Immature natural killer cell (primary cell): ENCODE measurements at regions not wholly inside any gene's neighbourhood (a gene's known extent, or its start where the extent isn't known, plus 50 kb on each side); places are given as distances from the start of the nearest gene placed in this dataset.
"Not testable (repeated sequence)": the region's sequence is repeated elsewhere in the genome, so short reads cannot be mapped to it uniquely, and the experiment has no call there.

Source experiments
- DNase-seq, 3 donors: peaks; one replicate each; pipeline ENCODE4 v3.0.0; 2022; ENCODE audit warnings: mixed read lengths in 1 of 3
- H3K27ac Mint-ChIP-seq, 6 donors: one replicate each; pipeline ENCODE4 v1.8.0; 2020; ENCODE audit warnings: mixed read lengths in 6 of 6, mild to moderate bottlenecking in 5 of 6, inconsistent platforms in 4 of 6, moderate library complexity in 3 of 6
- H3K27me3 Mint-ChIP-seq, 3 donors: one replicate each; pipeline ENCODE4 v1.8.0; 2020 to 2021; ENCODE audit warnings: low read depth in 3 of 3, mild to moderate bottlenecking in 3 of 3, mixed read lengths in 3 of 3, moderate library complexity in 3 of 3, inconsistent platforms in 1 of 3
- H3K36me3 Mint-ChIP-seq, 3 donors: one replicate each; pipeline ENCODE4 v1.8.0; 2020; ENCODE audit warnings: mixed read lengths in 3 of 3, inconsistent platforms in 2 of 3, mild to moderate bottlenecking in 2 of 3
- H3K4me1 Mint-ChIP-seq, 2 donors: one replicate each; pipeline ENCODE4 v1.8.0; 2020; ENCODE audit warnings: inconsistent platforms in 2 of 2, mild to moderate bottlenecking in 2 of 2, mixed read lengths in 2 of 2, moderate library complexity in 1 of 2
- H3K4me3 Mint-ChIP-seq, 5 donors: one replicate each; pipeline ENCODE4 v1.8.0; 2020; ENCODE audit warnings: mild to moderate bottlenecking in 5 of 5, mixed read lengths in 5 of 5, inconsistent platforms in 3 of 5, moderate library complexity in 3 of 5
- H3K9me3 Mint-ChIP-seq, 6 donors: one replicate each; pipeline ENCODE4 v1.8.0; 2020; ENCODE audit warnings: mild to moderate bottlenecking in 6 of 6, mixed read lengths in 6 of 6, inconsistent platforms in 4 of 6, moderate library complexity in 3 of 6

DNA sequence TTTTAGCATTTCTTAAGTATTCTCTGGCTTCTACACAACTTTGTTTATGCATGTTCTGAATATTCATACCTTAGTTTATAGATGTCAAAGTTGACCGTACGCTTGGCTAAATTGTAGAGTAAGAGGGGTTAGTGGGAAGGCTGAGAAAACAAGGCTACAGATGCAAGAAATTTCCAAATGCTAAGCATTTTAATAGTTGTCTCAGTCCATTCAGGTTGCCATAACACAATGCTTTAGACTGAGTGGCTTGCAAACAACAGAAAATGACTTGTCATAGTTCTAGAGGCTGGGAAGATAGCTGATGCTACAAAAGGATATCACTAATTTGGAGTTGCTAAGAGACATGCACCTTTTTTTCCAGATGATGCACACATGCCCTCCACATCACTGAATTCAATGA, 53.0 kb upstream of the C1QTNF3 start:
- H3K27me3 Mint-ChIP-seq, result not testable (repeated sequence)

DNA sequence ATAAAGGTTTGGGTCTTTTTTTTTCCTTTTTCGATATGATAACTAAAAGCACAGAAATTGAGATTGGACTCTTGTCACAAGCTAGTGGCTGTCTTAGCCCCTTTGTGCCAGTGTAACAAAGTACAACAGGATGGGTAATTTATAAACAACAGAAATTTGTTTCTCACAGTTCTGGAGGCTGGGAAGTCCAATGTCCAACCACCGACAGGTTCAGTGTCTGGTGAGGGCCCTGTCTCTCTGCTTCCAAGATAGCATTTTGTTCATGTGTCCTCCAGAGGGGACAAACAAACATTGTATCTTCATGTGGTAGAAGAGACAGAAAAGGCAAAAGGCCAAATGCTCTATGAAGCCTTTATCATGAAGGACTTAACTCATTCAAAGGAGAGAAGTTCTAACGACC, 56.9 kb upstream of the C1QTNF3 start:
- H3K36me3 Mint-ChIP-seq, H3K4me3 Mint-ChIP-seq, H3K9me3 Mint-ChIP-seq, H3K4me1 Mint-ChIP-seq, DNase-seq, H3K27ac Mint-ChIP-seq, H3K27me3 Mint-ChIP-seq: not testable (repeated sequence)

More for the DNA sequence above, 53.0 kb upstream of the C1QTNF3 start:
- H3K9me3 Mint-ChIP-seq, H3K36me3 Mint-ChIP-seq, DNase-seq, H3K4me3 Mint-ChIP-seq, H3K27ac Mint-ChIP-seq, H3K4me1 Mint-ChIP-seq: not testable (repeated sequence)

DNA sequence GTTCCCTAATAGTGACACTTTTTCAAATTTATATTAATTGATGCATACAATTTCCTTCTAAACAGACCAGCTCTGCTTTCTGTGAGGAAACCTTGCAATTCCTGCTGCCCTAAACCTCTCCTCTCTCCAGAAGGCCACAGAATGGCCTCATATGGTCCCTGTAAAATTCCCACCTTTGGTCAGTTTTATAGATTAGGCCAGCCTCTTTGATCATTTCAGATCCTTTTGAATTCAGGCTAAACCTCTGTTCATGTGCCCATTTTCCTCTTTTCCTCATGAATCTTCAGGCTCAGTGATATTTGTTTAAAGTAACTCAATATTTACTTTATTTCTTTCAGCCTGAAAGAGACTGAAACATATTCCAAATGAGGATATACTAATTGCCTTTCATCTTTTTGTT, 58.6 kb upstream of the C1QTNF3 start:
- H3K36me3 Mint-ChIP-seq, H3K4me1 Mint-ChIP-seq, DNase-seq, H3K27ac Mint-ChIP-seq, H3K4me3 Mint-ChIP-seq, H3K27me3 Mint-ChIP-seq, H3K9me3 Mint-ChIP-seq: not testable (repeated sequence)

DNA sequence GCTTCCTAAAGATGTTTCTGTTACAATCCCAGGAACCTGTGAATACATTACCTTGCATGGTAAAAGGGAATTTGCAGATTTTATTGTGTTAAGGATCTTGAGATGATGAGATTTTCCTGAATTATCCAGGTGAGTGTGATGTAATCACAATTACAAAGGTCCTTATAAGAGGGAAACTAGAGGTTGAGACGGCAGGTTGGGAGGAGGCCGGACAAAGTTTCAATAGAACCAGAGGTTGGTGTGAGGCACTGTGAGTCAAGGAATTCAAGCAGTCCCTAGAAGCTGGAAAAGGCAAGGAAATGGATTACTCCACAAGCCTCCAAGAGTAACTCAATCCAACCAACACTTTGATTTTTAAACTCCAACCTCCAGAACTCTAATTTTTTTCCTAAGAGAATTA, 65.9 kb upstream of the C1QTNF3 start:
- H3K9me3 Mint-ChIP-seq, H3K4me1 Mint-ChIP-seq, H3K4me3 Mint-ChIP-seq, DNase-seq, H3K27ac Mint-ChIP-seq, H3K36me3 Mint-ChIP-seq, H3K27me3 Mint-ChIP-seq: not testable (repeated sequence)

DNA sequence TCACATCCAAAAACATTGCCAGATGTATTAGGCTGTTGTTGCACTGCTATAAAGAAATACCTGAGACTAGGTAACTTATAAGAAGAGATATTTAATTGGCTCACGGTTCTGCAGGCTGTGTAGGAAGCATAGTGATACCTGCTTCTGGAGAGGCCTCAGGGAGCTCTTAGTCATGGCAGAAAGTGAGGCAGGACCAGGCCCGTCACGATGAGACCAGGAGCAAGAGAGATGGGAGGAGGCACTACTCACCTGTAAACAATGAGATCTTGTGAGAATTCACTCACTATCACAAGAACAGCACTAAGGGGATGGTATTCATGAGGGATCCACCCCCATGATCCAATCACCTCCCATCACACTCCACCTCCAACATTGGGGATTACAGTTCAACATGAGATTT, 81.3 kb upstream of the C1QTNF3 start:
- not testable (repeated sequence) for DNase-seq, H3K4me1 Mint-ChIP-seq, H3K4me3 Mint-ChIP-seq, H3K9me3 Mint-ChIP-seq, H3K27me3 Mint-ChIP-seq
- peaks cover 0 to 19% (median 18%) of the 10 kb centered on the region in 3 donors for H3K36me3 Mint-ChIP-seq
- peak overlapping the region in 1 of 6 donors; percentile 40 for H3K27ac Mint-ChIP-seq

DNA sequence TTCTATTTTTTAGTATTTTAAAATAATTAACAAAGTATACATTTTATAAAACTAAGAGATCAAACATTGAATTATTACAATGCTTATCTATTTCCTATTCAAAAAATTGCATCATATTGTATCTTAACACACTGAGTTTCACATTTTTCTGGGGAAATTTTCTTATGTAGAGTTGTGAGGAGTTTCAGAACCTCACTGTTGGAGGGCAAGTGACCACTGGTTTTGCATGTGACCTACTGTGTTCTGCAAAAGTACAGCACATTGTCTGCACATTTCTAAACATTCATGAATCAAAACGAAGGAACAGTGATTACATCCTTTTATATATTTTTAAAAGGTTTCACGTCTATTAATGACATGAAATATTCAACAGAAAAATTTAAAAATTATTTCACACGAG, 82.3 kb upstream of the C1QTNF3 start:
- not testable (repeated sequence) for H3K9me3 Mint-ChIP-seq, H3K27ac Mint-ChIP-seq, DNase-seq, H3K4me1 Mint-ChIP-seq, H3K27me3 Mint-ChIP-seq, H3K4me3 Mint-ChIP-seq
- H3K36me3 Mint-ChIP-seq, result peaks cover 0 to 19% (median 18%) of the 10 kb centered on the region in 3 donors

DNA sequence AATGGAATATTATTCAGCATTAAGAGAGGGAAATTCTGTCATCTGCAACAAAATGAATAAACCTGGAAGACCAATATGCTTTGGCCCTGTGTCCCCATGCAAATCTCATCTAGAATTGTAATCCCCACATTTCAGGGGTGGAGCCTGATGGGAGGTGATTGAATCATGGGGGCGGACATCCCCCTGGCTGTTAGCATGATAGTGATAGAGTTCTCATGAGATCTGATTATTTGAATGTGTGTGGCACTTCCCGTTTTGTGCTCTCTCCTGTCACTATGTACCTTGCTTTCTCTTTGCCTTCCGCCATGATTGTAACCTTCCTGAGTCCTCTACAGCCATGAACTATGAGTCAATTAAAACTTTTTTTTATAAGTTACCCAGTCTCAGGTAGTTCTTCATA, 83.7 kb upstream of the C1QTNF3 start:
- peaks cover 0 to 16% (median 14%) of the 10 kb centered on the region in 3 donors for H3K36me3 Mint-ChIP-seq
- not testable (repeated sequence) for H3K27me3 Mint-ChIP-seq, DNase-seq

DNA sequence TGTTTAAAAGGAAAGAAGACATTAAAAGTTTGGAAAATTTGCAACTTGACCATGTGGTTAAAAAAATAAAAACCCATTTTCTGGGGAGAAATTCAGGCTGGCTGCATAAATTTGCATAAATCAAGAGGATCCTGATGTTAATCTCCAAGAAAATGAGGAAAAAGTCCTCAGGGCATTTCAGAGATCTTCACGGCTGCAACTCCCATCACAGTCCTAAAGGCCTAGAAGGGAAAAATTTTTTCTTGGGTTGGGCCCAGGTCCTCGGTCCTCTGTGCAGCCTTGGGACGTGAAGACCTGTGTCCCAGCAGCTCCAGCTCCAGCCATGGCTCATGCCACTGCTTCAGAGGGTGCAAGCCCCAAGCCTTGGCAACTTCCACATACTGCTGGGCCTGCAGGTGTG, 84.8 kb upstream of the C1QTNF3 start:
- H3K4me1 Mint-ChIP-seq, H3K9me3 Mint-ChIP-seq, H3K4me3 Mint-ChIP-seq, H3K27me3 Mint-ChIP-seq, H3K27ac Mint-ChIP-seq, DNase-seq: not testable (repeated sequence)
- peaks cover 0 to 11% (median 9%) of the 10 kb centered on the region in 3 donors for H3K36me3 Mint-ChIP-seq

More for the DNA sequence above, 83.7 kb upstream of the C1QTNF3 start:
- H3K27ac Mint-ChIP-seq, H3K9me3 Mint-ChIP-seq, H3K4me3 Mint-ChIP-seq, H3K4me1 Mint-ChIP-seq: not testable (repeated sequence)

DNA sequence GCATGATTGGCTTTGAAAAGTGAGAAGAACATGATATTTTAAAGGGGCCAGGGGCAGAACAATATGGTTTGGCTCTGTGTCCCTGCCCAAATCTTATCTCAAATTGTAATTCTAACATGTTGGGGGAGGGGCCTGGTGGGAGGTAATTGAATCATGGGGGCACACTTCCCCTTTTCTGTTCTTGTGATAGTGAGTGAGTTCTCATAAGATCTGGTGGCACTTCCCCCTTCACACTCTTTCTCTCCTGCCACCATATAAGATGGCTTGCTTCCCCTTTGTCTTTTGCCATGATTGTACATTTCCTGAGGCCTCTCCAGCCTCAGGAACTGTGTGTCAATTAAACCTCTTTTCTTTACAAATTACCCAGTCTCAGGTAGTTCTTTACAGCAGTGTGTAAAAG, 85.9 kb upstream of the C1QTNF3 start:
- H3K4me1 Mint-ChIP-seq, H3K4me3 Mint-ChIP-seq, H3K9me3 Mint-ChIP-seq, H3K27me3 Mint-ChIP-seq, DNase-seq, H3K27ac Mint-ChIP-seq: not testable (repeated sequence)
- H3K36me3 Mint-ChIP-seq, result peaks cover 0 to 11% (median 9%) of the 10 kb centered on the region in 3 donors

DNA sequence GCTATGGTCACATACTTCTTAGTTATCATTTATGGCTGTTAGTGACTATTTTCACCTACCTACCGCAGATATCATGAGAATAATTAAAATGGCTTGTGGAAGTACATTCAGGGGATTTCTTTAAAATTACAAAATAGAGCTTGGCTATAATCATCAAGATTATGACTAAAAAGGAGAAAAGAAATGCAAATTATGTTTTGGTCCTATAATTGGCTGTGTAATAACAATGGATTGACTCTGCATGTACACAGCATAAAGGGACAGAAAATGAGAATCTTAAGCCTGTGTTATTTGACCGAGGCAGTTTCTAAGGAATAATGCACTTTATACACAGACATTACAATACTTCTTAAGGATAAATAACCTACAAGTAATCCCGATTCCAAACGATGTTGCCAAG, 112.0 kb upstream of the C1QTNF3 start:
- not testable (repeated sequence) for H3K9me3 Mint-ChIP-seq, H3K4me3 Mint-ChIP-seq, H3K27ac Mint-ChIP-seq, H3K27me3 Mint-ChIP-seq, H3K4me1 Mint-ChIP-seq, H3K36me3 Mint-ChIP-seq, DNase-seq

DNA sequence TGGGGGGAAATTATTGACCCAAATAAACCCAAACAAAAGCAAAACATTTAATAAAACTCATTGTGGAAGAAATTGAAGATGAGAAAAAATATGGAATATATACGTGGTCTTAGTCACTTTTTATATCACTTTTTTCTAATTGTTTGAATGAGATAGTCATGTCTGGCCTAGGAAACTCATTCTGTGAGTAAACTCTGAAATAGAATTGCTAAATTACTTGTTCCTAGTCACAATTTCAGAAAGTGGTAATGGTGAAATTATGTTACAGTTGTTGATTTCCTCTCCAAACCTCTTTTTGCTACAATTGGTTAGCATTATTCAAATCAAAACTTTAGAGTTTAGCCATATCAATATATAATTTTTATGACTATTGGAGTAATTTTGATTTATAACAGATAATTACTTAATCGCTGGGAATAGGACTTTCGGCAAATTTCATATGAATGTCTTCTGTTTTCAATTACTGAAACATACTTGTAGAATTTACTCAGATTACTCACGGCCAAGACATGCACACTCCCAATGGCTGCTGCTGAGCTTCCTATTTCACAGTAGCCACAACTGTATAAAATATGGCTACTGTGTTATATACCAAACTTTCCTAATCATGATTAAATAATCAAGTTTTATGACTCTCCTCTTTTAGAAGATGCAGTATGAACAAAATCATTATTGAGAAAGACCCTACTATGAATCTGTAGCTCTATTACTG, 113.8 kb upstream of the C1QTNF3 start:
- H3K4me3 Mint-ChIP-seq, H3K27me3 Mint-ChIP-seq, H3K9me3 Mint-ChIP-seq, DNase-seq, H3K4me1 Mint-ChIP-seq, H3K27ac Mint-ChIP-seq, H3K36me3 Mint-ChIP-seq: not testable (repeated sequence)

DNA sequence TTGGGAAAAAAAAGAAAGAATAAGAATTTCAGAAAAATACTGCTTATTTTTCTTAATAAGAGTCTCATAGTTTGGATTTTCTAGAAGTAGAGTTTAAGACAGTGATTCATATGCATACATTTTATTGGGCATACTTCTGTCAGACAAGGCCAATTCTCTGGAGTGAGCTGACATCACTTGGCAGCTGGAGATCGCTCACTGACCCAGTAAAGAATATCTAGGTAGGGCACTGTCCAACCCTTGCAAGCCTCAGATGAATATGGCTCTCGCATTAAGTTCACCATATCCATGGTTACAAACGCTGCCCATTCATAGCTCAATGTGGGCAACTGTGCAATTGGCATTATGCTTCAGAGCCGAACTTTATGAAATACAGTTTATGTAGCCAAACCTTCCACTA, 117.9 kb upstream of the C1QTNF3 start:
- H3K36me3 Mint-ChIP-seq, H3K27ac Mint-ChIP-seq, H3K27me3 Mint-ChIP-seq, H3K9me3 Mint-ChIP-seq, DNase-seq, H3K4me1 Mint-ChIP-seq, H3K4me3 Mint-ChIP-seq: not testable (repeated sequence)

DNA sequence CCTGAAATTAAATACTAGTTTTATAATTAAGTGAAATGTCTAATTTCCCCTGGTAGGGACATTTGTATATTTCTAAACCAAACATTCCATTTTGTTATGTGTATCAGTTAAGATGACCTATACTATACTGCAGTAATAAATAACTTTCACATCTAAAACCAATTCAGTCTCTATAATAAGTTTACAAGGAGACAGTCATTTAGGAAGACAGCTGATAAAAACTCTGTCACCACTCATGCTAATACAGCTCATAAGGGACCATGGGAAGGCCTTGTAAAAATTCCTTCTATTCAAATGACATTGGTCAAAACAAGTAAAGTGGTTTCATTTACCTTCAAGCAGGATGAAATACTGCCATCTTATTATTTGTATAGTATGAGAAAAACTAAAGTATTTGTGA, 128.4 kb upstream of the C1QTNF3 start:
- not testable (repeated sequence) for H3K27me3 Mint-ChIP-seq, H3K9me3 Mint-ChIP-seq, H3K4me3 Mint-ChIP-seq, H3K27ac Mint-ChIP-seq, H3K4me1 Mint-ChIP-seq, DNase-seq
- H3K36me3 Mint-ChIP-seq, result peaks cover 6 to 19% (median 8%) of the 10 kb centered on the region in 3 donors

DNA sequence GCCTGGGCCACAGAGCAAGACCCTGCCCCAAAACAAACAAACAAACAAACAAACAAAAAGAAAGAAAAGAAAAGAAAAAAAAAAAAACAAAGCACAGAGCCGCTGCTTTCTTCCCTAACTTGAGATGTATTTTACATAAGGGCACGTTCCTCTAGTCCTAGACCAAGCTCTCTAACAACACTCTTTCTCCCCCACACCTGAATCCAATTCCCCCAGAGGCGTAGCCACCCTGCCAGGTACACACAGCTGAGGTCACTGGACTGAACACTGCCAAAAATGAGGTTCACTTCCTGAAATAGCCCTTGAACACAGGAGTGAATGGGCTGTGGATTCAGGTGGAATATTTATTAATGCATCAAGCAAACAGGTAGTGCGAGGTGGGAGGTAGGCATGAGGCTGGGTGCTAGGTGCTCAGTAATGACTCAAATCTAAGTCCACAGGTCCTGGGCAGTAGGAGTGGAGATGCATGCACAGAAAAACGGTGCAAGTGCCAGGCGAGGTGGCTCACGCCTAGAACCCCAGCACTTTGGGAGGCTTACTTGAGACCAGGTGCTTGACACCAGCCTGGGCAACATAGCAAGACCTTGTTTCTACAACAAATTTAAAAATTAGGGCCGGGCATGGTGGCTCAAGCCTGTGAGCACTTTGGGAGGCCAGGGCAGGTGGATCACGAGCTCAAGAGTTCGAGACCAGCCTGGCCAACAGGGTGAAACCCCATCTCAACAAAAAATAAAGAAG, 136.6 kb upstream of the C1QTNF3 start:
- peak overlapping the region in 3 of 6 donors; percentile 2 to 65 (median 34) for H3K27ac Mint-ChIP-seq
- not testable (repeated sequence) for H3K4me3 Mint-ChIP-seq, H3K4me1 Mint-ChIP-seq, H3K9me3 Mint-ChIP-seq, H3K27me3 Mint-ChIP-seq
- peaks cover 7 to 22% (median 11%) of the 10 kb centered on the region in 3 donors for H3K36me3 Mint-ChIP-seq
- peak in 2 of 3 donors; percentile 2 to 5 for DNase-seq

DNA sequence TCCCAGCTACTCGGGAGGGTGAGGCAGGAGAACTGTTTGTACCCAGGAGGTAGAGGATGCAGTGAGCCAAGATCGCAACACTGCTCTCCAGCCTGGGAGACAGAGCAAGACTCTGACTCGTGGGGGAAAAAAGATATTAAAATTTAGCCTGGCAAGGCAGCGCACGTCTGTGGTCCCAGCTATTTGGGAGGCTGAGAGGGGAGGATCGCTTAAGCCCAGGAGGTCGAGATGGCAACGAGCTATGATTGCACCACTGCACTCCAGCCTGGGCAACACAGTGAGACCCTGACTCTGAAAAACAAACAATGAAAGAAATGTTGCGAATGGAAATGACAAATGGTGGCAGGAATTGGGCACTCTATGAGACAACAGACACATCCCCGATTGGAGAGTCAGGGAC, 137.2 kb upstream of the C1QTNF3 start:
- not testable (repeated sequence) for H3K9me3 Mint-ChIP-seq, H3K4me3 Mint-ChIP-seq, H3K4me1 Mint-ChIP-seq, H3K27me3 Mint-ChIP-seq
- H3K36me3 Mint-ChIP-seq, result peaks cover 7 to 21% (median 11%) of the 10 kb centered on the region in 3 donors
- DNase-seq, result peak in 2 of 3 donors; percentile 3
- peak overlapping the region in 1 of 6 donors; percentile 2 for H3K27ac Mint-ChIP-seq
